ENCODE measurements at regions not wholly inside any gene's neighbourhood (a gene's known extent, or its start where the extent isn't known, plus 50 kb on each side); places are given as distances from the start of the nearest gene placed in this dataset.

DNA sequence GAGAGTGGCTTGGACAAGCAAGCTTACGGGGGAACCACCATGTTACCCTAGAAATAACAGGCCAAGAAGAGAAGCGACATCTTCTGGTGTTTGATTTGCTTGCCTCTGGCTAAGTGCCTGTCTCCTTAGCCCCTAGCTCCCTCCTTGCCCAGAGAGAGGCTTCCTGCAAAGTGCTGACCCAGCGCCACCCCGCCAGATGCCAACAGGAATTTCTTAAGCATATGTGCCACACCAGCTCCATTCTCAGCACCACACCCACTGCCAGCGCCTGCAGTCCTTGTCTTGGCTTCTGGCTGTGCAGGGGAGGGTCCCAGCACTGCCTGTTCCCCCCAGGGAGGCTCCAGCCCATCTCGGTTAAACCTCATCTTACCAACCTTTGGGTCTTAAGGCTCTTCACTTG is 74.2 kb upstream of the NCOR2 start:
- H3K4me3 ChIP-seq (ENCODE audit: low read depth, low read length), result no peak overlapping the region
- in situ Hi-C loops (cut with HindIII; ENCODE audit: low sequenced_read_pairs), result no loop called here

DNA sequence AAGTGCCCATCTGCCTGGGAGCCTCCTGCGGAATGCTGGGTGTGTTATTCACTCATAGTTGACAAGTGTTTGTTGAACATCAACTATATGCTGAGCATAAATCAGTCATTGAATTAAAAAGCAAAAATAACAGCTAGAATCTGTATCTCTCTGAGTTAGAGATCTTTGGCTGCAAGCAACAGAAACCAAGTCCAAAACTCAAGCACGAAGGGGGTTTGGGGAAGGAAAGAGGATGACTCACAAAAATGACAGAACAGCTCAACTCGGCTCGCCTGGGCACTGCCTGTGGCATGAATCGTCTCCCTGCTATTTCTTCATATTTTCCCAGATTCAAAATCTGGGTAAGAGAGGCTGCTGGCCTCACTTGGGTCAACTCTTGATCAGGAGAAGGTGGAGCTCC is 72.6 kb upstream of the NCOR2 start:
- in situ Hi-C loops (cut with HindIII; ENCODE audit: low sequenced_read_pairs), result no loop called here
- H3K4me3 ChIP-seq (ENCODE audit: low read depth, low read length), result no peak overlapping the region
- DNase-seq (ENCODE audit: low read depth), result no peak
- TF ChIP-seq, protein P1, sequence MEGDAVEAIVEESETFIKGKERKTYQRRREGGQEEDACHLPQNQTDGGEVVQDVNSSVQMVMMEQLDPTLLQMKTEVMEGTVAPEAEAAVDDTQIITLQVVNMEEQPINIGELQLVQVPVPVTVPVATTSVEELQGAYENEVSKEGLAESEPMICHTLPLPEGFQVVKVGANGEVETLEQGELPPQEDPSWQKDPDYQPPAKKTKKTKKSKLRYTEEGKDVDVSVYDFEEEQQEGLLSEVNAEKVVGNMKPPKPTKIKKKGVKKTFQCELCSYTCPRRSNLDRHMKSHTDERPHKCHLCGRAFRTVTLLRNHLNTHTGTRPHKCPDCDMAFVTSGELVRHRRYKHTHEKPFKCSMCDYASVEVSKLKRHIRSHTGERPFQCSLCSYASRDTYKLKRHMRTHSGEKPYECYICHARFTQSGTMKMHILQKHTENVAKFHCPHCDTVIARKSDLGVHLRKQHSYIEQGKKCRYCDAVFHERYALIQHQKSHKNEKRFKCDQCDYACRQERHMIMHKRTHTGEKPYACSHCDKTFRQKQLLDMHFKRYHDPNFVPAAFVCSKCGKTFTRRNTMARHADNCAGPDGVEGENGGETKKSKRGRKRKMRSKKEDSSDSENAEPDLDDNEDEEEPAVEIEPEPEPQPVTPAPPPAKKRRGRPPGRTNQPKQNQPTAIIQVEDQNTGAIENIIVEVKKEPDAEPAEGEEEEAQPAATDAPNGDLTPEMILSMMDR (IDR thresholded peaks at IDR 0.05; ENCODE audit: low read depth, low read length, missing control alignments), result no peak

More for the DNA sequence above, 74.2 kb upstream of the NCOR2 start:
- no peak for DNase-seq (ENCODE audit: low read depth)
- TF ChIP-seq, protein P1 (IDR thresholded peaks at IDR 0.05; ENCODE audit: low read depth, low read length, missing control alignments), result no peak

DNA sequence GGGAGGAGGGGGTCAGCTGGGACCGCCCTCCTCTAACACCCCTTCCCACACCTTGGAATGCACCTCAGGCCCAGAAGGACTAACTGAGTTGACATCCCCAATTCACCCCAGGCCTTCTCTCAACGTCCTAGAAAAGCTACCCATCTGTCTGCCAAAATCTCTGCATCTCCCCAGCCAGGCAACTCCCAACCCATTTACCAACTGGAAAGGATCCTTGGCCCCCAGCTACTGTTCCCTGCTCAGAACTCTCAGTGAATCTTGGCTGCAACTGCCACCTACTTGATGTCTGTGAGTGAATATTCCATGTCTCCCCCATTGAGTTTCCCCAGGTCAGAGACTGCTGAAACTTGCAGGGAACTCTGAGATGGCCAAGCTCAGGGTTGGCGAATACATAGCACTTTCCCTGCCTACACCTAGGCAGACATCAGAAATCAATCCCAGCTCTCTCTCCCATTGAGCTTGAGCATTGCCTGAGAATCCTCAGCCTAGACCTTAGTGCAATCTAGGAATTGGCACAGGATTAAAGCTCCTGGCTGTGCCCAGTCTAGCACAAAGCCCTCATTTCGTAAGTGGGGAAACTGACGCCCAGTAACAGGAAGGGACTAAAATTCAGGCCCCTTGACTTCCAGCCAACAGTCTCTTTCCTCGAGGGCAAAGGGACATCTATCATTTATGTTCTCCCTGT is 71.9 kb upstream of the NCOR2 start:
- in situ Hi-C loops (cut with HindIII; ENCODE audit: low sequenced_read_pairs), result no loop called here
- DNase-seq (ENCODE audit: low read depth), result no peak
- TF ChIP-seq, protein P1 (IDR thresholded peaks at IDR 0.05; ENCODE audit: low read depth, low read length, missing control alignments), result no peak
- no peak overlapping the region for H3K4me3 ChIP-seq (ENCODE audit: low read depth, low read length)

DNA sequence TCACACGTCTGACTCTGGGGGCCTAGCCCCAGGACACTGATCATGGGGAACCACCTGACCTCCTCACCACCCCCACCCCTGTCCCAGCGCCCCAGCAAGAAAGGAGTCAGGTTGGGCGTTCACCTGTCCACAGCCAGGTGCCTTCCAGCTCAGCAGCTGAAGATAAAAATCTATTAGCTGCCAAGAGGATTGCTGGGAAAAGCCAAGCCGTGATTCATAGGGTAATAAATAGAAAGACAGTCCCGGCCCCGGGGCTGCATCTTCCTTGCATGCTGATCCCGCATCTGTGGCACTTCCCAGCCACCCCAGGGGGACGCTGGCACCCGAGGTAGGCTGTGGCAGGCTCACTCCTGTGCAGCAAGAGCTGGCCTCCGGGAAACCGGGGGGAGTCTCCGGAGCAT is 70.2 kb upstream of the NCOR2 start:
- in situ Hi-C loops (cut with HindIII; ENCODE audit: low sequenced_read_pairs), result no loop called here

DNA sequence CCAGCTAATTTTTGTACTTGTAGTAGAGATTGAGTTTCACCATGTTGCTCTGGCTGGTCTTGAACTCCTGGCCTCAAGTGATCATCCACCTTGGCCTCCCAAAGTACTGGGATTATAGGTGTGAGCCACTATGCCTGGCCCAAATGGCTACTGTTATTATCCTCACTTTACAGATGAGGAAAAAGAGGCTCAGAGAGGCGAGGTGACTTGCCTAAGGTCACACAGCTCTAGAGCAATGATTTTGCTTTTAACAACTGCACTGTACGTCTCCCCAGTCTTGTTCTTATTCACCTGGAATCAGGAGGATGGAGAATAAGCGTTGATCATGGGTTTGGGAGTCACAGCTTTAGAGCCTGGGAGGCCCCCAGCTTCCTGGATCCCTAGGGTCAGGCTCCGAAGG is 69.8 kb upstream of the NCOR2 start:
- H3K4me3 ChIP-seq (ENCODE audit: low read depth, low read length), result no peak overlapping the region
- TF ChIP-seq, protein P1 (IDR thresholded peaks at IDR 0.05; ENCODE audit: low read depth, low read length, missing control alignments), result no peak
- no peak for DNase-seq (ENCODE audit: low read depth)
- in situ Hi-C loops (cut with HindIII; ENCODE audit: low sequenced_read_pairs), result no loop called here

More for the DNA sequence above, 70.2 kb upstream of the NCOR2 start:
- DNase-seq (ENCODE audit: low read depth), result no peak
- no peak overlapping the region for H3K4me3 ChIP-seq (ENCODE audit: low read depth, low read length)
- TF ChIP-seq, protein P1 (IDR thresholded peaks at IDR 0.05; ENCODE audit: low read depth, low read length, missing control alignments), result no peak

DNA sequence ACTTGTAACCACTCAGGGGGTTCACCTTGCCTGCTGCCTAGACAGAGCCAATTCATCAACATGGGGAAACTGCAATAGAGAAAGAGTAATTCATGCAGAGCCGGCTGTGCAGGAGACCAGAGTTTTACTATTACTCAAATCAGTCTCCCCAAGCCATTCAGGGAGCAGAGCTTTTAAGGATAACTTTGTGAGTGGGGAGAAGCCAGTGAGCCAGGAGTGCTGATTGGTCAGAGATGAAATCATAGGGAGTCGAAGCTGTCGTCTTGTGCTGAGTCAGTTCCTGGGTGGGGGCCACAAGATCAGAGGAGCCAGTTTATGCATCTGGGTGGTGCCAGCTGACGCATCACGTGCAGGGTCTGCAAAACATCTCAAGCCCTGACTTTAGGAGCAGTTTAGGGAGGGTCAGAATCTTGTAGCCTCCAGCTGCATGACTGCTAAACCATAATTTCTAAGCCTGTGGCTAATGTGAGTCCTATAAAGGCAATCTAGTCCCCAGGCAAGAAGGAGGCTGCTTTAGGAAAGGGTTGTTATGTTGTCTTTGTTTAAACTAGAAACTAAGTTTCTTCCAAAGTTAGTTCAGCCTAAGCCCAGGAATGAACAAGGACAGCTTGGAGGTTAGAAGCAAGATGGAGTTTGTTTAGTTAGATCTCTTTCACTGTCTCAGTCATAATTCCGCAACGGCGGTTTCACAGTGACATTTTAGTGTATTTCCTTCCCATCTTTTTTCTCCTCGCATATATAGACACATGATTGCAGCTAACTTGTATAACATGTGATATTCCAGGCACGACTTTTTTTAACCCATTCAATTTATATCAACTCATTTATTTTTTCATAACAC is 68.9 kb upstream of the NCOR2 start:
- in situ Hi-C loops (cut with HindIII; ENCODE audit: low sequenced_read_pairs), result no loop called here
- H3K4me3 ChIP-seq (ENCODE audit: low read depth, low read length), result no peak overlapping the region
- no peak for DNase-seq (ENCODE audit: low read depth)
- TF ChIP-seq, protein P1 (IDR thresholded peaks at IDR 0.05; ENCODE audit: low read depth, low read length, missing control alignments), result no peak

All from astrocyte of the cerebellum (primary cell).